ENCODE measurements at regions not wholly inside any gene's neighbourhood (a gene's known extent, or its start where the extent isn't known, plus 50 kb on each side); places are given as distances from the start of the nearest gene placed in this dataset.

DNA sequence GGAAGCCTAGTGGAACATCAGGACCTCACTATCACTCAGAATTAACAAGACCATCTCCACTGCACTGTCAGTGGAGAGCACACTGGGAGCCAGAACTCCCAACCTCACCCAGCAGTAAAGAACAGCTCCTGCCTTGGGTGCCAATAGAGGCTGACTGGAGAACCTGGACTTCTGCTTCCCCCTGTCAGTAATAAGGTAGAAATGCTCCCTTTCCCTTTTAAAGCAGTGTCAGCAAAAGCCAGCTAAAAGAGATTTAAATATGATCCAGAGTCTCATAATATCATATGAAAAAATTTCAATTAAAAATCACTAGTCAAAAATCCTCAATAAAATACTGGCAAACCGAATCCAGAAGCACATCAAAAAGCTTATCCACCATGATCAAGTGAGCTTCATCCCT, 82.8 kb downstream of the SPATA19 start:
- ATAC-seq: no peak

DNA sequence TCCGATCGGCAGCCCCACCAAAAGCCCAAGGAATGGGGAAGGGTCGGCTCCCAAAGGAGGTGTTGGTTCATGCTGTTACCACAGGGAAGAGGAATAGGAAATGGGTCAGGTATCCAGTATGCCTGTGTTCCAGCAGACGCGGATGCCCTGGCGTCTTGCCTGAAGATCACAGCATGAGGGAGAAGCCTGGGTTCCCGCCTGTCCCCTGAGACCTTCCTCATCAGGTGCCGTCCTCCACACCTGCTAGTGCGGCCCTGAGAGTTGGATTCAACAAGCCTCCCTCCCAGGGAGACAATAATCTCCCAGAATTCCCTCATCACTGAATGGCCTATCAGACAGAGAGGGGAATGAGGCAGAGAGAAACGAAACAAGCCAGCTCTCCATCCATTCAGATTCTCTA, 92.2 kb downstream of the SPATA19 start:
- Histone ChIP-seq H3K4me1 (ENCODE audit: control insufficient read depth, insufficient read depth, low read length) (no peaks in the 10 kb centered on the region), H3K9me3 (ENCODE audit: control insufficient read depth, insufficient read depth, low read depth, low read length) (0 out of 2 replicates have a peak, but pooled peaks cover 3% of the 10 kb centered on the region), H3K36me3 (ENCODE audit: control insufficient read depth, insufficient read depth, low read length) (no peaks in the 10 kb centered on the region), H3K27me3 (ENCODE audit: control insufficient read depth, insufficient read depth, low read length) (no peaks in the 10 kb centered on the region; the same call in 1 of the 2 replicates), H3K27ac (ENCODE audit: low read length) (no peak overlapping the region), H3K4me3 (ENCODE audit: low read depth in 2 of 2, low read length in 2 of 2) (no peak overlapping the region)
- BruUV-seq (replicated peaks): no TSS peak
- POLR2A ChIA-PET: no interaction called here
- intact Hi-C loops (cut with micrococcal nuclease; ENCODE audit: unreplicated experiment): no loop called here
- TF ChIP-seq POLR2AphosphoS5 (IDR thresholded peaks at IDR 0.05; ENCODE audit: low read depth, low read length) (no peak), SIN3A (IDR thresholded peaks at IDR 0.05; ENCODE audit: borderline replicate concordance, insufficient read depth, low read depth, low read length) (no peak), CTCF (IDR thresholded peaks at IDR 0.05) (no peak), TCF7L2 (IDR thresholded peaks at IDR 0.05; ENCODE audit: low read depth, low read length) (no peak), REST (IDR thresholded peaks at IDR 0.05; ENCODE audit: insufficient read depth in 1 of 2, low read depth in 2 of 2, low read length in 1 of 2) (no peak)
- DNase-seq (ENCODE audit: low read depth, low spot score) (no peak), ATAC-seq (no peak)
- in situ Hi-C loops (cut with HindIII; ENCODE audit: low pct_unique_long_range_greater_than_20kb, low sequenced_read_pairs): no loop called here
- CTCF ChIA-PET: no interaction called here

More for the DNA sequence above, 82.8 kb downstream of the SPATA19 start:
- Histone ChIP-seq H3K27me3 (ENCODE audit: control insufficient read depth, insufficient read depth, low read length) (no peaks in the 10 kb centered on the region), H3K36me3 (ENCODE audit: control insufficient read depth, insufficient read depth, low read length) (no peaks in the 10 kb centered on the region), H3K9me3 (ENCODE audit: control insufficient read depth, insufficient read depth, low read depth, low read length) (0 out of 2 replicates have a peak, but pooled peaks cover 3% of the 10 kb centered on the region), H3K4me1 (ENCODE audit: control insufficient read depth, insufficient read depth, low read length) (no peaks in the 10 kb centered on the region), H3K27ac (ENCODE audit: low read length) (no peak overlapping the region), H3K4me3 (ENCODE audit: low read depth in 2 of 2, low read length in 2 of 2) (no peak overlapping the region)
- no TSS peak for BruUV-seq (replicated peaks)
- ChIA-PET CTCF (no interaction called here), POLR2A (no interaction called here)
- intact Hi-C loops (cut with micrococcal nuclease; ENCODE audit: unreplicated experiment) (no loop called here), in situ Hi-C loops (cut with HindIII; ENCODE audit: low pct_unique_long_range_greater_than_20kb, low sequenced_read_pairs) (no loop called here)
- no peak for TF ChIP-seq POLR2AphosphoS5 (IDR thresholded peaks at IDR 0.05; ENCODE audit: low read depth, low read length)
- no peak for TF ChIP-seq REST (IDR thresholded peaks at IDR 0.05; ENCODE audit: insufficient read depth in 1 of 2, low read depth in 2 of 2, low read length in 1 of 2)
- no peak for TF ChIP-seq SIN3A (IDR thresholded peaks at IDR 0.05; ENCODE audit: borderline replicate concordance, insufficient read depth, low read depth, low read length)
- no peak for DNase-seq (ENCODE audit: low read depth, low spot score)

Data from Panc1 (cell line).